Lung (tissue), 11 donors: ENCODE measurements at regions not wholly inside any gene's neighbourhood (a gene's known extent, or its start where the extent isn't known, plus 50 kb on each side); places are given as distances from the start of the nearest gene placed in this dataset.

Source experiments
- ATAC-seq: fragments of 200-7000 bp; cut with Tn5 transposase; one replicate; pipeline ENCODE4 v1.9.1; 2020; ENCODE audit warnings: moderate number of reproducible peaks; ENCODE audit not compliant: insufficient read depth, low FRiP score
- DNase-seq, 3 donors: peaks; one replicate each; pipeline ENCODE4 v3.0.0-alpha.2; 2013 to 2017
- H3K27ac ChIP-seq, 2 donors: one replicate each; pipeline ENCODE4 v1.5.1; 2013; ENCODE audit warnings: mild to moderate bottlenecking in 2 of 2, moderate library complexity in 2 of 2, control low read depth in 1 of 2, inconsistent platforms in 1 of 2, low read depth in 1 of 2, low read length in 1 of 2
- H3K27me3 ChIP-seq, 3 donors: one replicate each; pipeline ENCODE4 v1.5.1; 2013; ENCODE audit warnings: low read length in 2 of 3; ENCODE audit not compliant: control insufficient read depth in 3 of 3, insufficient read depth in 3 of 3
- H3K36me3 ChIP-seq, 4 donors: one replicate each; pipeline ENCODE4 v1.5.1; 2013; ENCODE audit warnings: low read length in 4 of 4, mild to moderate bottlenecking in 1 of 4, moderate library complexity in 1 of 4; ENCODE audit not compliant: control insufficient read depth in 4 of 4, insufficient read depth in 4 of 4
- H3K4me1 ChIP-seq, 5 donors: one replicate each; pipeline ENCODE4 v1.5.1; 2013; ENCODE audit warnings: low read length in 5 of 5, mild to moderate bottlenecking in 2 of 5, moderate library complexity in 1 of 5; ENCODE audit not compliant: control insufficient read depth in 5 of 5, insufficient read depth in 5 of 5
- H3K4me3 ChIP-seq: one replicate; pipeline ENCODE4 v1.5.1; 2013; ENCODE audit warnings: mild to moderate bottlenecking, control low read depth, moderate library complexity
- H3K9ac ChIP-seq, 2 donors: one replicate each; pipeline ENCODE4 v1.5.1; 2013; ENCODE audit warnings: low read length in 2 of 2, control low read depth in 1 of 2; ENCODE audit not compliant: insufficient read depth in 1 of 2
- H3K9me3 ChIP-seq, 4 donors: one replicate each; pipeline ENCODE4 v1.5.1; 2013; ENCODE audit warnings: low read length in 3 of 4, mild to moderate bottlenecking in 1 of 4, moderate library complexity in 1 of 4; ENCODE audit not compliant: control insufficient read depth in 4 of 4, insufficient read depth in 3 of 4
- CTCF ChIP-seq: IDR thresholded peaks from 2 replicates; pipeline ENCODE4 v1.5.1; 2012; ENCODE audit warnings: mild to moderate bottlenecking; ENCODE audit errors: control extremely low read depth, extremely low read depth
- WGBS, 2 donors: extraction: QIAGEN DNeasy Blood & Tissue Kit; methylation state at CpG; one replicate each; pipeline ENCODE4 v1.1.7; 2013; 5-methylcytosine and 5-hydroxymethylcytosine counted together
- donor health status: control.
- donor health status: control.
- donor health status: Bipolar disorder and iron deficiency.
- donor health status: healthy.
- donor health status: DM: yes; HTN: yes; CAD: no.

- no peaks in the 10 kb centered on the region for H3K4me1 ChIP-seq
- no peaks in the 10 kb centered on the region for H3K27me3 ChIP-seq
- no peaks in the 10 kb centered on the region for H3K36me3 ChIP-seq
- H3K9me3 ChIP-seq, result peaks cover 0 to 3% (median 1%) of the 10 kb centered on the region in 4 donors
- 79 to 81% methylated on average over 3 of the region's 3 CpGs for WGBS, 2 donors
- H3K4me3 ChIP-seq, result no peak overlapping the region
- TF ChIP-seq CTCF, result no peak
- ATAC-seq (no peak), DNase-seq (no peak)
- H3K9ac ChIP-seq, result no peak overlapping the region
- H3K27ac ChIP-seq, result no peak overlapping the region
Measured at GRCh38 chr2:3929374-3929773, 226.0 kb downstream of the DCDC2C start.

GRCh38 chr2:3930246-3930645, 226.9 kb downstream of the DCDC2C start:
- H3K9me3 ChIP-seq, result peaks cover 0 to 3% (median 1%) of the 10 kb centered on the region in 4 donors
- no peak overlapping the region for H3K4me3 ChIP-seq
- ATAC-seq, result no peak
- H3K9ac ChIP-seq, result no peak overlapping the region
- H3K36me3 ChIP-seq, result no peaks in the 10 kb centered on the region
- no peak overlapping the region for H3K27ac ChIP-seq
- DNase-seq, result peak; percentile 15 to 44 (median 22)
- WGBS, 2 donors, result 53 to 70% methylated on average over 7 to 8 of the region's 8 CpGs
- no peaks in the 10 kb centered on the region for H3K27me3 ChIP-seq
- H3K4me1 ChIP-seq, result no peaks in the 10 kb centered on the region
- TF ChIP-seq CTCF, result no peak

- ATAC-seq, result no peak
- H3K9me3 ChIP-seq, result no peaks in the 10 kb centered on the region
- WGBS, 2 donors, result 65 to 70% methylated on average over 7 of the region's 7 CpGs
Measured at GRCh38 chr2:3940661-3941060, 237.3 kb downstream of the DCDC2C start.

More at GRCh38 chr2:3940661-3941060, 237.3 kb downstream of the DCDC2C start:
- no peaks in the 10 kb centered on the region for H3K4me1 ChIP-seq
- H3K27ac ChIP-seq, result no peak overlapping the region
- H3K27me3 ChIP-seq, result no peaks in the 10 kb centered on the region
- H3K36me3 ChIP-seq, result no peaks in the 10 kb centered on the region
- no peak overlapping the region for H3K4me3 ChIP-seq
- DNase-seq, result no peak
- H3K9ac ChIP-seq, result no peak overlapping the region
- TF ChIP-seq CTCF, result no peak
